ENCODE measurements at regions not wholly inside any gene's neighbourhood (a gene's known extent, or its start where the extent isn't known, plus 50 kb on each side); places are given as distances from the start of the nearest gene placed in this dataset.

GRCh38 chr4:12968345-12968744, 515.8 kb downstream of the RAB28 start:
- Histone ChIP-seq H3K27ac (no peak overlapping the region), H3K4me3 (no peak overlapping the region)
- TF ChIP-seq CTCF (IDR thresholded peaks at IDR 0.05), result no peak
- DNase-seq (ENCODE audit: low spot score), result no peak

GRCh38 chr4:12966726-12967125, 517.4 kb downstream of the RAB28 start:
- no peak for TF ChIP-seq CTCF (IDR thresholded peaks at IDR 0.05)
- H3K27ac ChIP-seq, result no peak overlapping the region
- H3K4me3 ChIP-seq, result no peak overlapping the region
- no peak for DNase-seq (ENCODE audit: low spot score)

GRCh38 chr4:12965334-12965733, 518.8 kb downstream of the RAB28 start:
- H3K4me3 ChIP-seq, result no peak overlapping the region
- no peak overlapping the region for H3K27ac ChIP-seq
- no peak for TF ChIP-seq CTCF (IDR thresholded peaks at IDR 0.05)
- no peak for DNase-seq (ENCODE audit: low spot score)

GRCh38 chr4:12963912-12964311, 520.2 kb downstream of the RAB28 start:
- H3K4me3 ChIP-seq, result no peak overlapping the region
- H3K27ac ChIP-seq, result no peak overlapping the region
- no peak for TF ChIP-seq CTCF (IDR thresholded peaks at IDR 0.05)
- no peak for DNase-seq (ENCODE audit: low spot score)

- H3K27ac ChIP-seq, result no peak overlapping the region
- no peak overlapping the region for H3K4me3 ChIP-seq
- no peak for DNase-seq (ENCODE audit: low spot score)
- TF ChIP-seq CTCF (IDR thresholded peaks at IDR 0.05), result no peak
Measured at GRCh38 chr4:12963291-12963690, 520.8 kb downstream of the RAB28 start.

- Histone ChIP-seq H3K4me3 (no peak overlapping the region), H3K27ac (no peak overlapping the region)
- DNase-seq (ENCODE audit: low spot score), result no peak
- no peak for TF ChIP-seq CTCF (IDR thresholded peaks at IDR 0.05)
Measured at GRCh38 chr4:12961713-12962112, 522.4 kb downstream of the RAB28 start.

- no peak for DNase-seq (ENCODE audit: low spot score)
- TF ChIP-seq CTCF (IDR thresholded peaks at IDR 0.05), result no peak
- H3K27ac ChIP-seq, result no peak overlapping the region
- no peak overlapping the region for H3K4me3 ChIP-seq
Measured at GRCh38 chr4:12958436-12958835, 525.7 kb downstream of the RAB28 start.
